Fibroblast of pulmonary artery (primary cell): ENCODE measurements at regions not wholly inside any gene's neighbourhood (a gene's known extent, or its start where the extent isn't known, plus 50 kb on each side); places are given as distances from the start of the nearest gene placed in this dataset.

Experiments
- DNase-seq: peaks from one replicate; pipeline ENCODE4 v3.0.0-alpha.2; 2010; ENCODE audit warnings: low read depth
- H3K4me3 ChIP-seq: replicated peaks from 2 replicates; pipeline ENCODE4 v1.5.1; 2011; ENCODE audit warnings: low read depth, mild to moderate bottlenecking, control low read depth, low read length, moderate library complexity
- CTCF ChIP-seq: IDR thresholded peaks from 2 replicates; pipeline ENCODE4 v1.5.1; 2011; ENCODE audit warnings: mild to moderate bottlenecking, control low read depth, low read length, inconsistent platforms; ENCODE audit errors: missing control alignments

- H3K4me3 ChIP-seq, result no peak overlapping the region
- no peak for TF ChIP-seq CTCF
- DNase-seq, result no peak
These were observed 64.7 kb downstream of the KLF15 start for GRCh38 chr3:126292318-126293070.

GRCh38 chr3:126291537-126291936, 65.7 kb downstream of the KLF15 start:
- no peak for TF ChIP-seq CTCF
- DNase-seq, result no peak
- H3K4me3 ChIP-seq, result no peak overlapping the region

- no peak overlapping the region for H3K4me3 ChIP-seq
- no peak for DNase-seq
- no peak for TF ChIP-seq CTCF
These were observed 66.1 kb downstream of the KLF15 start for GRCh38 chr3:126291061-126291460.

GRCh38 chr3:126290325-126290724, 66.9 kb downstream of the KLF15 start:
- no peak for DNase-seq
- TF ChIP-seq CTCF, result no peak

GRCh38 chr3:126289096-126289495, 68.1 kb downstream of the KLF15 start:
- H3K4me3 ChIP-seq, result no peak overlapping the region
- TF ChIP-seq CTCF, result no peak
- no peak for DNase-seq

More at GRCh38 chr3:126290325-126290724, 66.9 kb downstream of the KLF15 start:
- no peak overlapping the region for H3K4me3 ChIP-seq

- TF ChIP-seq CTCF, result no peak
- H3K4me3 ChIP-seq, result no peak overlapping the region
- no peak for DNase-seq
These were observed 68.9 kb downstream of the KLF15 start for GRCh38 chr3:126288314-126288713.
